Panc1 (cell line): ENCODE measurements at regions not wholly inside any gene's neighbourhood (a gene's known extent, or its start where the extent isn't known, plus 50 kb on each side); places are given as distances from the start of the nearest gene placed in this dataset.

Source experiments
- ATAC-seq: fragments of 200-7000 bp; cut with Tn5 transposase; 2 replicates; pipeline ENCODE4 v1.9.1; 2020; ENCODE audit warnings: mild to moderate bottlenecking, moderate library complexity
- BruUV-seq: library from RNA; stranded (reverse); fragments of 400-500 nt; replicated peaks from 2 replicates; lab custom pipeline; 2021; lab: Mats Ljungman, UMichigan
- CTCF ChIA-PET: fragments of 300-600 bp; sonication (Branson Sonifier 250); formaldehyde crosslinking; loops from one replicate; lab custom pipeline; 2022; ENCODE audit warnings: antibody characterized with exemption; lab: Charles Lee
- POLR2A ChIA-PET: fragments of 300-600 bp; sonication (Branson Sonifier 250); formaldehyde crosslinking; loops from one replicate; lab custom pipeline; 2022; ENCODE audit warnings: antibody characterized with exemption; lab: Charles Lee
- DNase-seq: peaks from one replicate; pipeline ENCODE4 v3.0.0-alpha.2; 2010; ENCODE audit warnings: low read depth, low spot score
- H3K27ac ChIP-seq: 2 replicates; pipeline ENCODE4 v1.5.1; 2011; ENCODE audit warnings: mild to moderate bottlenecking, low read length, inconsistent platforms
- H3K27me3 ChIP-seq: fragments of 200-500 bp; sonication (Bioruptor generic); 2 replicates; pipeline ENCODE4 v1.6.0; 2014; ENCODE audit warnings: low read length, inconsistent platforms; ENCODE audit not compliant: control insufficient read depth, insufficient read depth
- H3K36me3 ChIP-seq: fragments of 200-500 bp; sonication (Bioruptor generic); 2 replicates; pipeline ENCODE4 v1.5.1; 2014; ENCODE audit warnings: inconsistent platforms, mild to moderate bottlenecking, low read length, moderate library complexity; ENCODE audit not compliant: control insufficient read depth, insufficient read depth
- H3K4me1 ChIP-seq: 2 replicates; pipeline ENCODE4 v1.5.1; 2011; ENCODE audit warnings: inconsistent platforms, mild to moderate bottlenecking, low read length, moderate library complexity; ENCODE audit not compliant: control insufficient read depth, insufficient read depth
- H3K4me3 ChIP-seq, 2 experiments: 2 replicates each; pipeline ENCODE4 v1.5.1; 2011 to 2012; ENCODE audit warnings: low read depth in 2 of 2, low read length in 2 of 2, mild to moderate bottlenecking in 2 of 2, inconsistent platforms in 1 of 2, moderate library complexity in 1 of 2
- H3K9me3 ChIP-seq: fragments of 200-500 bp; sonication (Bioruptor generic); 2 replicates; pipeline ENCODE4 v1.5.1; 2014; ENCODE audit warnings: low read depth, mild to moderate bottlenecking, inconsistent platforms, low read length, moderate library complexity; ENCODE audit not compliant: control insufficient read depth, insufficient read depth
- POLR2AphosphoS5 ChIP-seq: IDR thresholded peaks from 2 replicates; pipeline ENCODE4 v1.6.1; 2012; ENCODE audit warnings: mild to moderate bottlenecking, low read depth, low read length, moderate library complexity
- SIN3A ChIP-seq: IDR thresholded peaks from 2 replicates; pipeline ENCODE4 v1.6.1; 2012; ENCODE audit warnings: low read depth, mild to moderate bottlenecking, low read length, moderate library complexity, borderline replicate concordance; ENCODE audit not compliant: insufficient read depth
- TCF7L2 ChIP-seq: IDR thresholded peaks from 2 replicates; pipeline ENCODE4 v1.6.1; 2011; ENCODE audit warnings: mild to moderate bottlenecking, low read depth, low read length, inconsistent platforms
- in situ Hi-C: cut with HindIII; loops from 2 replicates; pipeline ENCODE4 v1.10.0; 2016; ENCODE audit warnings: low sequenced_read_pairs, low pct_unique_long_range_greater_than_20kb
- intact Hi-C: fragments of 100-400 bp; cut with micrococcal nuclease; formaldehyde crosslinking; loops from one replicate; pipeline ENCODE4 v1.10.0; 2022; ENCODE audit not compliant: unreplicated experiment
- TF ChIP-seq, protein P1 (sequence below): fragments of 450-650 bp; IDR thresholded peaks from 2 replicates; pipeline ENCODE4 v1.5.1; 2017; ENCODE audit warnings: mild to moderate bottlenecking
- TF ChIP-seq, protein P2 (sequence below), 2 experiments: IDR thresholded peaks; 2 replicates each; pipeline ENCODE4 v1.6.1; 2011 to 2012; ENCODE audit warnings: low read depth in 2 of 2, control low read depth in 1 of 2, low read length in 1 of 2, mild to moderate bottlenecking in 1 of 2, moderate library complexity in 1 of 2; ENCODE audit not compliant: insufficient read depth in 1 of 2

DNA sequence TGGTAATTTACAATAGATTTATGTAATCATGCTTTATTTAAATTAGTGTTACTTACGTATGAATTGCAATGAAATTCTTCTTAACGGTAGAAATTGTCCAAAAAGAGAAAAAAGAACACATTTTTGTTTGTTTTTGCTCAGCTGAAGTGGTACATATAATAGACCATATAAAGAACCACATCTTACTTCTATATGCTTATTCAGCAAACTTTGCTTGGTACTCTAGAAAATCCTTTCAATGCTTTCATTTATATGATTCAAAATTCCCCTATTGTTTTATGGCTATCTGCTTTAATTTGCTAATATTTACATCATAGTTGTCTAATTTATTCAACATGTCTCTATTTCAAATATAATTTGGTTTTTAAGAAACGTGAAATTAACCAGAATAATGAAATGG lies 903.2 kb downstream of the ANKRD7 start:
- intact Hi-C loops (no loop called here), in situ Hi-C loops (no loop called here)
- TF ChIP-seq, protein P1, sequence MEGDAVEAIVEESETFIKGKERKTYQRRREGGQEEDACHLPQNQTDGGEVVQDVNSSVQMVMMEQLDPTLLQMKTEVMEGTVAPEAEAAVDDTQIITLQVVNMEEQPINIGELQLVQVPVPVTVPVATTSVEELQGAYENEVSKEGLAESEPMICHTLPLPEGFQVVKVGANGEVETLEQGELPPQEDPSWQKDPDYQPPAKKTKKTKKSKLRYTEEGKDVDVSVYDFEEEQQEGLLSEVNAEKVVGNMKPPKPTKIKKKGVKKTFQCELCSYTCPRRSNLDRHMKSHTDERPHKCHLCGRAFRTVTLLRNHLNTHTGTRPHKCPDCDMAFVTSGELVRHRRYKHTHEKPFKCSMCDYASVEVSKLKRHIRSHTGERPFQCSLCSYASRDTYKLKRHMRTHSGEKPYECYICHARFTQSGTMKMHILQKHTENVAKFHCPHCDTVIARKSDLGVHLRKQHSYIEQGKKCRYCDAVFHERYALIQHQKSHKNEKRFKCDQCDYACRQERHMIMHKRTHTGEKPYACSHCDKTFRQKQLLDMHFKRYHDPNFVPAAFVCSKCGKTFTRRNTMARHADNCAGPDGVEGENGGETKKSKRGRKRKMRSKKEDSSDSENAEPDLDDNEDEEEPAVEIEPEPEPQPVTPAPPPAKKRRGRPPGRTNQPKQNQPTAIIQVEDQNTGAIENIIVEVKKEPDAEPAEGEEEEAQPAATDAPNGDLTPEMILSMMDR, result no peak
- TF ChIP-seq TCF7L2 (no peak), POLR2AphosphoS5 (no peak), SIN3A (no peak)
- TF ChIP-seq, protein P2, sequence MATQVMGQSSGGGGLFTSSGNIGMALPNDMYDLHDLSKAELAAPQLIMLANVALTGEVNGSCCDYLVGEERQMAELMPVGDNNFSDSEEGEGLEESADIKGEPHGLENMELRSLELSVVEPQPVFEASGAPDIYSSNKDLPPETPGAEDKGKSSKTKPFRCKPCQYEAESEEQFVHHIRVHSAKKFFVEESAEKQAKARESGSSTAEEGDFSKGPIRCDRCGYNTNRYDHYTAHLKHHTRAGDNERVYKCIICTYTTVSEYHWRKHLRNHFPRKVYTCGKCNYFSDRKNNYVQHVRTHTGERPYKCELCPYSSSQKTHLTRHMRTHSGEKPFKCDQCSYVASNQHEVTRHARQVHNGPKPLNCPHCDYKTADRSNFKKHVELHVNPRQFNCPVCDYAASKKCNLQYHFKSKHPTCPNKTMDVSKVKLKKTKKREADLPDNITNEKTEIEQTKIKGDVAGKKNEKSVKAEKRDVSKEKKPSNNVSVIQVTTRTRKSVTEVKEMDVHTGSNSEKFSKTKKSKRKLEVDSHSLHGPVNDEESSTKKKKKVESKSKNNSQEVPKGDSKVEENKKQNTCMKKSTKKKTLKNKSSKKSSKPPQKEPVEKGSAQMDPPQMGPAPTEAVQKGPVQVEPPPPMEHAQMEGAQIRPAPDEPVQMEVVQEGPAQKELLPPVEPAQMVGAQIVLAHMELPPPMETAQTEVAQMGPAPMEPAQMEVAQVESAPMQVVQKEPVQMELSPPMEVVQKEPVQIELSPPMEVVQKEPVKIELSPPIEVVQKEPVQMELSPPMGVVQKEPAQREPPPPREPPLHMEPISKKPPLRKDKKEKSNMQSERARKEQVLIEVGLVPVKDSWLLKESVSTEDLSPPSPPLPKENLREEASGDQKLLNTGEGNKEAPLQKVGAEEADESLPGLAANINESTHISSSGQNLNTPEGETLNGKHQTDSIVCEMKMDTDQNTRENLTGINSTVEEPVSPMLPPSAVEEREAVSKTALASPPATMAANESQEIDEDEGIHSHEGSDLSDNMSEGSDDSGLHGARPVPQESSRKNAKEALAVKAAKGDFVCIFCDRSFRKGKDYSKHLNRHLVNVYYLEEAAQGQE (IDR thresholded peaks at IDR 0.05; ENCODE audit: insufficient read depth in 1 of 2, low read depth in 2 of 2, low read length in 1 of 2), result no peak
- ChIA-PET POLR2A (no interaction called here), CTCF (no interaction called here)
- Histone ChIP-seq H3K27ac (no peak overlapping the region), H3K36me3 (no peaks in the 10 kb centered on the region), H3K9me3 (no peaks in the 10 kb centered on the region), H3K27me3 (no peaks in the 10 kb centered on the region), H3K4me1 (no peaks in the 10 kb centered on the region), H3K4me3 (no peak overlapping the region)
- ATAC-seq (no peak), DNase-seq (no peak)
- BruUV-seq, result no TSS peak

DNA sequence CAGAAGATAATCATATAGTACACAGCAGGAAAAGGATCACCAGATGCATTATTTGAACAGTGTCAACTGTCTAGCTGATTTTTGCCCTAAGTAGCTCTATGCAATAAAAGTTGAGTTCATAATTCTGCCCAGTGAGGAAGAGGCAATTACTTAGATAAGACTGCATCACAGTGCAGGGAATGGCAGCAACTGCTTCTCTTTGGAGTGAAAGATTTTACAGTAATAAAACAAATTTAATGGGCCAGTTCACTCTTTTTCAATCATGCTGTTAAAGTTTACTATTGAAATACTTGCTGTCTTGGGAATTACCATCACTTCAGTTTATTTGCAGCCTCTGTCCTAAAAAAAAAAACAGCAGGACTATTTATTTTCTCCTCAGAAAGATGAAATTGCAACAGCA lies 907.9 kb downstream of the ANKRD7 start:
- in situ Hi-C loops, result no loop called here
- no peak for ATAC-seq
- intact Hi-C loops, result no loop called here
- BruUV-seq, result no TSS peak
- Histone ChIP-seq H3K9me3 (no peaks in the 10 kb centered on the region), H3K4me3 (no peak overlapping the region), H3K27ac (no peak overlapping the region), H3K36me3 (no peaks in the 10 kb centered on the region), H3K27me3 (no peaks in the 10 kb centered on the region), H3K4me1 (no peaks in the 10 kb centered on the region)
- no peak for DNase-seq
- CTCF ChIA-PET, result no interaction called here
- TF ChIP-seq POLR2AphosphoS5, result no peak
- no peak for TF ChIP-seq SIN3A
- no peak for TF ChIP-seq TCF7L2
- TF ChIP-seq, protein P2 (IDR thresholded peaks at IDR 0.05; ENCODE audit: insufficient read depth in 1 of 2, low read depth in 2 of 2, low read length in 1 of 2), result no peak
- TF ChIP-seq, protein P1, result no peak
- POLR2A ChIA-PET, result no interaction called here
